A673 (cell line): ENCODE measurements at regions not wholly inside any gene's neighbourhood (a gene's known extent, or its start where the extent isn't known, plus 50 kb on each side); places are given as distances from the start of the nearest gene placed in this dataset.

ENCODE experiments used
- BruUV-seq: library from RNA; stranded (reverse); fragments of 400-500 nt; replicated peaks from 2 replicates; lab custom pipeline; 2021; lab: Mats Ljungman, UMichigan
- CTCF ChIA-PET: fragments of 300-600 bp; sonication (Branson Sonifier 250); formaldehyde crosslinking; loops from one replicate; lab custom pipeline; 2022; ENCODE audit warnings: antibody characterized with exemption; lab: Charles Lee
- POLR2A ChIA-PET: fragments of 300-600 bp; sonication (Branson Sonifier 250); formaldehyde crosslinking; loops from one replicate; lab custom pipeline; 2022; ENCODE audit warnings: antibody characterized with exemption; ENCODE audit not compliant: low non-redundant PET; lab: Charles Lee
- DNase-seq: peaks from one replicate; pipeline ENCODE4 v3.0.0-alpha.2; 2015; ENCODE audit warnings: low spot score
- H3K27ac ChIP-seq: fragments of 200-600 bp; sonication (generic); 2 replicates; pipeline ENCODE4 v1.5.1; 2016; ENCODE audit warnings: mixed run types, low read depth, mild to moderate bottlenecking, mixed read lengths, antibody characterized with exemption, low read length; ENCODE audit not compliant: poor library complexity, severe bottlenecking
- H3K27me3 ChIP-seq: fragments of 200-600 bp; sonication (generic); replicated peaks from 2 replicates; pipeline ENCODE4 v1.6.1; 2017; ENCODE audit warnings: mixed run types, low read depth, mild to moderate bottlenecking, mixed read lengths, antibody characterized with exemption, low read length; ENCODE audit not compliant: insufficient read depth, poor library complexity
- H3K36me3 ChIP-seq: fragments of 200-600 bp; sonication (generic); 2 replicates; pipeline ENCODE4 v1.6.1; 2016; ENCODE audit warnings: mixed run types, mild to moderate bottlenecking, mixed read lengths, antibody characterized with exemption, low read length; ENCODE audit not compliant: insufficient read depth, poor library complexity, severe bottlenecking
- H3K4me1 ChIP-seq: fragments of 200-600 bp; sonication (generic); 2 replicates; pipeline ENCODE4 v1.6.1; 2017; ENCODE audit warnings: mixed run types, mild to moderate bottlenecking, mixed read lengths, antibody characterized with exemption, low read length; ENCODE audit not compliant: insufficient read depth, poor library complexity, severe bottlenecking
- H3K4me3 ChIP-seq: fragments of 200-600 bp; sonication (generic); 2 replicates; pipeline ENCODE4 v1.5.1; 2016; ENCODE audit warnings: low read depth, mixed run types, mild to moderate bottlenecking, mixed read lengths, low read length; ENCODE audit not compliant: poor library complexity, severe bottlenecking
- H3K9me3 ChIP-seq: fragments of 200-600 bp; sonication (generic); 2 replicates; pipeline ENCODE4 v1.6.1; 2016; ENCODE audit warnings: mixed run types, low read depth, mild to moderate bottlenecking, mixed read lengths, antibody characterized with exemption, low read length; ENCODE audit not compliant: poor library complexity, severe bottlenecking
- EZH2 ChIP-seq: fragments of 200-600 bp; sonication (generic); IDR thresholded peaks from 2 replicates; pipeline ENCODE4 v1.6.1; 2017; ENCODE audit warnings: borderline replicate concordance, low read depth, mild to moderate bottlenecking, mixed read lengths, antibody characterized with exemption, low read length; ENCODE audit not compliant: poor library complexity, severe bottlenecking
- intact Hi-C: fragments of 100-400 bp; cut with micrococcal nuclease; formaldehyde crosslinking; loops from one replicate; pipeline ENCODE4 v1.10.0; 2022; ENCODE audit not compliant: unreplicated experiment
- TF ChIP-seq, protein P1 (sequence below): fragments of 300-800, 200-600 bp; sonication (generic); conservative IDR thresholded peaks from 2 replicates; pipeline ENCODE4 v1.5.1; 2017; ENCODE audit warnings: low read depth, mild to moderate bottlenecking, antibody characterized with exemption, low read length, moderate library complexity, mixed read lengths

GRCh38 chr12:78406213-78406612 is 458.4 kb upstream of the SYT1 start:
- no peak for TF ChIP-seq EZH2
- CTCF ChIA-PET, result no interaction called here
- intact Hi-C loops, result no loop called here
- H3K36me3 ChIP-seq, result no peaks in the 10 kb centered on the region
- H3K27ac ChIP-seq, result no peak overlapping the region
- no peaks in the 10 kb centered on the region for H3K4me1 ChIP-seq
- POLR2A ChIA-PET, result no interaction called here
- H3K4me3 ChIP-seq, result no peak overlapping the region
- BruUV-seq, result no TSS peak
- H3K27me3 ChIP-seq, result no peaks in the 10 kb centered on the region
- no peak for DNase-seq
- no peaks in the 10 kb centered on the region for H3K9me3 ChIP-seq

GRCh38 chr12:78406828-78407227 is 457.7 kb upstream of the SYT1 start:
- ChIA-PET POLR2A (interaction anchor here (0.5 kb wide), 1 partner anchor 296 kb away, joined by 8 read pairs; no protein-coding TSS in a partner anchor), CTCF (no interaction called here)
- TF ChIP-seq EZH2, result no peak
- TF ChIP-seq, protein P1, sequence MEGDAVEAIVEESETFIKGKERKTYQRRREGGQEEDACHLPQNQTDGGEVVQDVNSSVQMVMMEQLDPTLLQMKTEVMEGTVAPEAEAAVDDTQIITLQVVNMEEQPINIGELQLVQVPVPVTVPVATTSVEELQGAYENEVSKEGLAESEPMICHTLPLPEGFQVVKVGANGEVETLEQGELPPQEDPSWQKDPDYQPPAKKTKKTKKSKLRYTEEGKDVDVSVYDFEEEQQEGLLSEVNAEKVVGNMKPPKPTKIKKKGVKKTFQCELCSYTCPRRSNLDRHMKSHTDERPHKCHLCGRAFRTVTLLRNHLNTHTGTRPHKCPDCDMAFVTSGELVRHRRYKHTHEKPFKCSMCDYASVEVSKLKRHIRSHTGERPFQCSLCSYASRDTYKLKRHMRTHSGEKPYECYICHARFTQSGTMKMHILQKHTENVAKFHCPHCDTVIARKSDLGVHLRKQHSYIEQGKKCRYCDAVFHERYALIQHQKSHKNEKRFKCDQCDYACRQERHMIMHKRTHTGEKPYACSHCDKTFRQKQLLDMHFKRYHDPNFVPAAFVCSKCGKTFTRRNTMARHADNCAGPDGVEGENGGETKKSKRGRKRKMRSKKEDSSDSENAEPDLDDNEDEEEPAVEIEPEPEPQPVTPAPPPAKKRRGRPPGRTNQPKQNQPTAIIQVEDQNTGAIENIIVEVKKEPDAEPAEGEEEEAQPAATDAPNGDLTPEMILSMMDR, result no peak
- Histone ChIP-seq H3K27ac (no peak overlapping the region), H3K9me3 (no peaks in the 10 kb centered on the region), H3K36me3 (no peaks in the 10 kb centered on the region), H3K4me1 (no peaks in the 10 kb centered on the region), H3K4me3 (no peak overlapping the region), H3K27me3 (no peaks in the 10 kb centered on the region)
- intact Hi-C loops, result no loop called here
- no TSS peak for BruUV-seq
- no peak for DNase-seq

- Histone ChIP-seq H3K27me3 (no peaks in the 10 kb centered on the region), H3K36me3 (no peaks in the 10 kb centered on the region), H3K4me3 (no peak overlapping the region), H3K27ac (no peak overlapping the region), H3K4me1 (no peaks in the 10 kb centered on the region), H3K9me3 (no peaks in the 10 kb centered on the region)
- no peak for DNase-seq
- BruUV-seq, result no TSS peak
- TF ChIP-seq EZH2, result no peak
- TF ChIP-seq, protein P1, result no peak
- intact Hi-C loops, result no loop called here
- CTCF ChIA-PET, result no interaction called here
- POLR2A ChIA-PET, result interaction anchor here (0.5 kb wide), 1 partner anchor 1208 kb away, joined by 4 read pairs; no protein-coding TSS in a partner anchor
These were observed 456.9 kb upstream of the SYT1 start for GRCh38 chr12:78407722-78408121.

GRCh38 chr12:78414071-78414470 is 450.5 kb upstream of the SYT1 start:
- DNase-seq, result no peak
- no peaks in the 10 kb centered on the region for H3K36me3 ChIP-seq
- no peak overlapping the region for H3K27ac ChIP-seq
- H3K27me3 ChIP-seq, result no peaks in the 10 kb centered on the region
- no TSS peak for BruUV-seq
- ChIA-PET POLR2A (no interaction called here), CTCF (no interaction called here)
- no peaks in the 10 kb centered on the region for H3K9me3 ChIP-seq
- TF ChIP-seq, protein P1, result no peak
- TF ChIP-seq EZH2, result no peak
- intact Hi-C loops, result no loop called here
- no peak overlapping the region for H3K4me3 ChIP-seq
- no peaks in the 10 kb centered on the region for H3K4me1 ChIP-seq
